Activated CD4-positive, CD25-positive, alpha-beta regulatory T cell treated with anti-CD3 and anti-CD28 coated beads, Interleukin-2, amount 50 U/mL, for 72 hours (primary cell): ENCODE measurements at regions not wholly inside any gene's neighbourhood (a gene's known extent, or its start where the extent isn't known, plus 50 kb on each side); places are given as distances from the start of the nearest gene placed in this dataset.

Experiments used
- DNase-seq: peaks from one replicate; pipeline ENCODE4 v3.0.0; 2021

- DNase-seq = no peak
Observed at GRCh38 chr6:44665683-44666082, 278.2 kb downstream of the CDC5L start.

GRCh38 chr6:44666324-44666723 is 278.8 kb downstream of the CDC5L start:
- no peak for DNase-seq

- DNase-seq = no peak
Observed at GRCh38 chr6:44667226-44667625, 279.7 kb downstream of the CDC5L start.

- no peak for DNase-seq
Observed at GRCh38 chr6:44667668-44668390, 280.3 kb downstream of the CDC5L start.

GRCh38 chr6:44668391-44668930 is 281.0 kb downstream of the CDC5L start:
- no peak for DNase-seq

- DNase-seq = no peak
Observed at GRCh38 chr6:44668976-44669934, 281.7 kb downstream of the CDC5L start.

GRCh38 chr6:44670146-44670545 is 282.6 kb downstream of the CDC5L start:
- no peak for DNase-seq

GRCh38 chr6:44671333-44671732 is 283.8 kb downstream of the CDC5L start:
- DNase-seq = no peak

- DNase-seq = no peak
Observed at GRCh38 chr6:44672086-44672485, 284.6 kb downstream of the CDC5L start.

GRCh38 chr6:44672841-44673240 is 285.3 kb downstream of the CDC5L start:
- no peak for DNase-seq

- no peak for DNase-seq
Observed at GRCh38 chr6:44674226-44675155, 287.0 kb downstream of the CDC5L start.

GRCh38 chr6:44675449-44675848 is 287.9 kb downstream of the CDC5L start:
- no peak for DNase-seq

- no peak for DNase-seq
Observed at GRCh38 chr6:44676246-44676790, 288.8 kb downstream of the CDC5L start.

- no peak for DNase-seq
Observed at GRCh38 chr6:44676826-44677433, 289.4 kb downstream of the CDC5L start.

GRCh38 chr6:44678252-44678935 is 290.9 kb downstream of the CDC5L start:
- no peak for DNase-seq

GRCh38 chr6:44679438-44680201 is 292.1 kb downstream of the CDC5L start:
- DNase-seq = no peak

- DNase-seq = no peak
Observed at GRCh38 chr6:44680202-44680720, 292.8 kb downstream of the CDC5L start.

- no peak for DNase-seq
Observed at GRCh38 chr6:44681761-44682160, 294.3 kb downstream of the CDC5L start.

- no peak for DNase-seq
Observed at GRCh38 chr6:44682280-44682679, 294.8 kb downstream of the CDC5L start.
